ENCODE measurements at regions not wholly inside any gene's neighbourhood (a gene's known extent, or its start where the extent isn't known, plus 50 kb on each side); places are given as distances from the start of the nearest gene placed in this dataset.

- no peak for TF ChIP-seq RAD21 (IDR thresholded peaks at IDR 0.05; ENCODE audit: low read depth)
- TF ChIP-seq CREB1 (IDR thresholded peaks at IDR 0.05; ENCODE audit: low read depth): no peak
- TF ChIP-seq, protein P1, sequence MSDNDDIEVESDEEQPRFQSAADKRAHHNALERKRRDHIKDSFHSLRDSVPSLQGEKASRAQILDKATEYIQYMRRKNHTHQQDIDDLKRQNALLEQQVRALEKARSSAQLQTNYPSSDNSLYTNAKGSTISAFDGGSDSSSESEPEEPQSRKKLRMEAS (IDR thresholded peaks at IDR 0.05): no peak
- TF ChIP-seq FOXM1 (IDR thresholded peaks at IDR 0.05; ENCODE audit: borderline replicate concordance, low read depth): no peak
- TF ChIP-seq YY1 (IDR thresholded peaks at IDR 0.05; ENCODE audit: low read depth): no peak
- no peak for TF ChIP-seq TCF12 (IDR thresholded peaks at IDR 0.05; ENCODE audit: low read depth)
Observed at GRCh38 chr2:113829270-113829669, 60.6 kb upstream of the ACTR3 start.
